ENCODE measurements at regions not wholly inside any gene's neighbourhood (a gene's known extent, or its start where the extent isn't known, plus 50 kb on each side); places are given as distances from the start of the nearest gene placed in this dataset.

DNA sequence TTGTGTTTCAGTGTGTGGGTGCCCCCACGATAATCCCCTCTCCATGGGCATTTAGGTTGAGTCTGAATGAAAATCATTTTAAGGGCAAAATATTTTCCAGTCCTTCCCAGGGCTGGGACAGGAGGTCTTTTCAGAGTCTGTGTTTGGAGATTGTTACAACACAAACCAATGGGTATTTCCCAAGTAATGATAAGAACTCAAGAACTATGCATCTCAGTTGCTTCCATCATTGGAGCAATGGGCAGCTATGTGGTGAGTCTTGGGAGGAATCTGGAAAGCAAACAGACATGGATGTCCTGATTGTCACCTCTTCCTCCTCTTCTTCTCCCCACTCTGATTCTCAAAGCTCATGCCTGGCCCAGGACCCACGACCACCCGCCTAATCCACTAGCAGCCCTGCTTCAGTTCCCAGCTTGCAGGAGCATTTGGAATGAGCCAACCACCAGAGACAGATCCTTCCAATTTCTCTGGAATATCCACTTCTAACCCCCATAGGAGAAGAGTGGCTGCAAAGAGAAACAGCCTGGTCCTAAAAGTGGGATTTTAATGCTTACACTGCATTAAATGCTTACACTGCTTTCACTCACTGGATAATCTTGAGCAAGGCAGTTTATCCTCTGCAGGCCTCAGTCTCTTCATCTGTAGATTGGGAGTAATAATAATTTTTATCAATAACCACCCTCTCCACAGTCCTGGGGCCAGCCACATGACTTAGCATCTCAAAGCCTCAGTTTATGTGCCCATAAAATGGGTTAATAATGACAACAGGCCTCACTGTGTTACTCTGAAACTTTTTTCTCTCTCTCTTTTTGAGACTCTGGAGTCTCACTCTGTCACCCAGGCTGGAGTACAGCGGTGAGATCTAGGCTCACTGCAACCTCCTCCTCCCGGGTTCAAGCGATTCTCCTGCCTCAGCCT is 404.3 kb downstream of the MN1 start:
- TF ChIP-seq, protein P1, sequence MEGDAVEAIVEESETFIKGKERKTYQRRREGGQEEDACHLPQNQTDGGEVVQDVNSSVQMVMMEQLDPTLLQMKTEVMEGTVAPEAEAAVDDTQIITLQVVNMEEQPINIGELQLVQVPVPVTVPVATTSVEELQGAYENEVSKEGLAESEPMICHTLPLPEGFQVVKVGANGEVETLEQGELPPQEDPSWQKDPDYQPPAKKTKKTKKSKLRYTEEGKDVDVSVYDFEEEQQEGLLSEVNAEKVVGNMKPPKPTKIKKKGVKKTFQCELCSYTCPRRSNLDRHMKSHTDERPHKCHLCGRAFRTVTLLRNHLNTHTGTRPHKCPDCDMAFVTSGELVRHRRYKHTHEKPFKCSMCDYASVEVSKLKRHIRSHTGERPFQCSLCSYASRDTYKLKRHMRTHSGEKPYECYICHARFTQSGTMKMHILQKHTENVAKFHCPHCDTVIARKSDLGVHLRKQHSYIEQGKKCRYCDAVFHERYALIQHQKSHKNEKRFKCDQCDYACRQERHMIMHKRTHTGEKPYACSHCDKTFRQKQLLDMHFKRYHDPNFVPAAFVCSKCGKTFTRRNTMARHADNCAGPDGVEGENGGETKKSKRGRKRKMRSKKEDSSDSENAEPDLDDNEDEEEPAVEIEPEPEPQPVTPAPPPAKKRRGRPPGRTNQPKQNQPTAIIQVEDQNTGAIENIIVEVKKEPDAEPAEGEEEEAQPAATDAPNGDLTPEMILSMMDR (IDR thresholded peaks at IDR 0.05; ENCODE audit: control extremely low read depth in 1 of 3, insufficient read depth in 1 of 3, low read depth in 1 of 3, low read length in 3 of 3), result no peak
- TF ChIP-seq POLR2A (IDR thresholded peaks at IDR 0.05; ENCODE audit: control extremely low read depth in 1 of 2, low read depth in 2 of 2, low read length in 2 of 2) (no peak), EZH2 (IDR thresholded peaks at IDR 0.05; ENCODE audit: low read depth, low read length, severe bottlenecking) (no peak), JUND (IDR thresholded peaks at IDR 0.05; ENCODE audit: low read length) (no peak), SUZ12 (IDR thresholded peaks at IDR 0.05; ENCODE audit: low read length) (no peak), CEBPB (IDR thresholded peaks at IDR 0.05; ENCODE audit: low read depth, low read length) (no peak), RNF2 (IDR thresholded peaks at IDR 0.05; ENCODE audit: borderline replicate concordance, low read depth, low read length, missing control alignments, poor library complexity, severe bottlenecking) (no peak), POLR2AphosphoS5 (IDR thresholded peaks at IDR 0.05; ENCODE audit: low read depth, low read length) (no peak), HDAC2 (IDR thresholded peaks at IDR 0.05; ENCODE audit: borderline replicate concordance in 1 of 2, low read depth in 2 of 2, low read length in 2 of 2) (no peak)

Measured in H1 (cell line).